NCI-H2081 (cell line): ENCODE measurements at regions not wholly inside any gene's neighbourhood (a gene's known extent, or its start where the extent isn't known, plus 50 kb on each side); places are given as distances from the start of the nearest gene placed in this dataset.
A peak's percentile ranks its signal among the peaks of the same experiment; 100 is the strongest.
"Not testable (repeated sequence)": the region's sequence is repeated elsewhere in the genome, so short reads cannot be mapped to it uniquely, and the experiment has no call there.

Experiments
- DNase-seq, 2 experiments: peaks; one replicate each; lab custom pipeline; 2025; lab: John Stamatoyannopoulos, UW

GRCh38 chr10:31124852-31125251 is 93.2 kb upstream of the ZNF438 start:
- DNase-seq, result no peak

GRCh38 chr10:31125789-31126188 is 94.1 kb upstream of the ZNF438 start:
- no peak for DNase-seq

- DNase-seq, result no peak
Measured at GRCh38 chr10:31126593-31126992, 94.9 kb upstream of the ZNF438 start.

GRCh38 chr10:31128536-31128935 is 96.9 kb upstream of the ZNF438 start:
- DNase-seq, result no peak

GRCh38 chr10:31129271-31129670 is 97.6 kb upstream of the ZNF438 start:
- no peak for DNase-seq

- no peak for DNase-seq
Measured at GRCh38 chr10:31129880-31130405, 98.3 kb upstream of the ZNF438 start.

- no peak for DNase-seq
Measured at GRCh38 chr10:31130406-31130805, 98.7 kb upstream of the ZNF438 start.

- DNase-seq, result no peak
Measured at GRCh38 chr10:31131251-31131650, 99.6 kb upstream of the ZNF438 start.

GRCh38 chr10:31132681-31133244 is 101.1 kb upstream of the ZNF438 start:
- no peak for DNase-seq

GRCh38 chr10:31133251-31133791 is 101.7 kb upstream of the ZNF438 start:
- DNase-seq, result no peak

GRCh38 chr10:31133792-31134310 is 102.2 kb upstream of the ZNF438 start:
- DNase-seq, result peak; percentile 64 to 69

GRCh38 chr10:31134311-31134952 is 102.8 kb upstream of the ZNF438 start:
- peak; percentile 14 to 60 for DNase-seq

GRCh38 chr10:31135171-31135570 is 103.5 kb upstream of the ZNF438 start:
- DNase-seq, result no peak

- DNase-seq, result not testable (repeated sequence)
Measured at GRCh38 chr10:31135791-31136190, 104.1 kb upstream of the ZNF438 start.

GRCh38 chr10:31136386-31136785 is 104.7 kb upstream of the ZNF438 start:
- DNase-seq, result no peak

GRCh38 chr10:31136930-31137885 is 105.5 kb upstream of the ZNF438 start:
- no peak for DNase-seq

- no peak for DNase-seq
Measured at GRCh38 chr10:31138026-31138553, 106.4 kb upstream of the ZNF438 start.

- DNase-seq, result no peak
Measured at GRCh38 chr10:31139497-31139896, 107.8 kb upstream of the ZNF438 start.

- no peak for DNase-seq
Measured at GRCh38 chr10:31140716-31141115, 109.1 kb upstream of the ZNF438 start.

- no peak for DNase-seq
Measured at GRCh38 chr10:31142026-31142425, 110.4 kb upstream of the ZNF438 start.

- DNase-seq, result no peak
Measured at GRCh38 chr10:31143331-31143935, 111.8 kb upstream of the ZNF438 start.
